Medulla oblongata (tissue), 1 donor: ENCODE measurements at regions not wholly inside any gene's neighbourhood (a gene's known extent, or its start where the extent isn't known, plus 50 kb on each side); places are given as distances from the start of the nearest gene placed in this dataset.
"Not testable (repeated sequence)": the region's sequence is repeated elsewhere in the genome, so short reads cannot be mapped to it uniquely, and the experiment has no call there.

ENCODE experiments used
- DNase-seq: peaks from one replicate; pipeline ENCODE4 v3.0.0-alpha.2; 2015; ENCODE audit errors: extremely low spot score

DNA sequence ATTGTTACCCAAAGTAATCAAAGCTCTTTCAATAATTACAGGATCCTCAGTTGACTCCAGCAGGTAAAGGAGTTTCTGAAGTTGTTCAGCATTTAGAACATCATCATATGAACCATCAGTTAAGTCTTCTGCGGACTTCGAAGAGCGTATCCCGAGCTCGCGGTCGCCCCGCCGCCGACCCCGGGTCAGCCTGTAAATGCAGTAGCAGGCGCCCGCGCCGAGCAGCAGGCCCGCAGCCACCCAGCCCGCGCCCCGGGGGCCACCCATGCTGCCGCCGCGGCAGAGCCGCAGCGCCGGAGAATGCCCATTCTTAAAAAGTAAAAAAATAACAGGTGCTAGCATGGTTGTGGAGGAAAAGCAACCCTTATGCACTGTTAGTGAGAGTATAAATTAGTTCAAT, 444.5 kb downstream of the NSUN3 start:
- DNase-seq, result not testable (repeated sequence)

DNA sequence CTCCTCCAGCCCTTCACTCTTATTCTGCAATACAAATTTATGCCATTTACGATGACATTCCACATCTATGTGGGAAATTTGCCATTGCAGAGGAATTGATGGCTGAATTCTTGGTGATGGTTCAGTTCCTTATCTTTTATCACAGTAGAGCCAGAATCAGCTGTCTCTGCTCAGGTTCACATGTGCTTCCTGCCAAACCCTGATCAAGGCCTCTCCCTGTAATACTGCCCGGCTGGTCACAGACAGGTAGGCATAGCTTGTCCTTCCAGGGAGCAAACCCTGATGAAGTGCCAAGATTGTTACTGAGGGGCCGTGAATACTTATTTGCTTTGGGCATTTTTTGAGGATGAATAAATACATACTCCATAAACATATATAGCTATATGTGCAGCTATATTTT, 450.0 kb downstream of the NSUN3 start:
- no peak for DNase-seq

DNA sequence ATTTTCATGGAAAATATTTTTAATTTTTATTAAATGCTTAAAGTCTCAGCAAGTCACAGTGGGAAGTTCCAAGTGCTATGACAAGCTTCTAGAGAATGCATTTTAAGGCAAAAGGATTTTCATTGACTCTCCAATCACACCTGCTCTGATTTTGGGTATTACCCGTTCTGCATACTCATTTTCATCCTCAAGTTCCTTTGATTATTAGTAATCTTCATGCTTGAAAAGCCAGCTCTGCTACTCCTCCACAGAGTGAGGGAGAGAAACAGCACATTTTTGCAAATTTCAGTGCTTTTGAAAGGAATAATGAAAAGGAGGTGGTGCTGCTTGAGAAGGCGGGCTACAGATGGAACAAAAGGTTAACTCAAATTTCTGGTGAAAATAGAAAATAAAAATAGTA, 450.7 kb downstream of the NSUN3 start:
- no peak for DNase-seq

DNA sequence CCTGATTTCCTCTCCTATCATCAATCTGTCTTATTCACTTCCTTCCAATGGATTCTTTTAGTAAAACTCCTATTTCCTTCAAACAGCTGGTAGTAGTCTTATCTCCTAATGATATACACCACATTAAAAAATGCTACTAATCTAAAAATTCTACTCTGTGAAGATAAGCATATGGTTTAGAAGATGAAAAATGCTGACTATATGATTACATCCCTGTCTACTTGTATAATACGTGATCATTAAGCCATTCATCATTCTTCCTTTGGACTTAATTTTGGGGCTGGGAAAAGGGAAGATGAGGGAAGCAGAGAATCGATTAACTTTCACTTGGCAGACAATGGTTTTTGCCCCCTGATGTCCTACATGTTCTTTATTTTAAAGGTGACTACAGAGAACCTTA, 453.1 kb downstream of the NSUN3 start:
- no peak for DNase-seq

DNA sequence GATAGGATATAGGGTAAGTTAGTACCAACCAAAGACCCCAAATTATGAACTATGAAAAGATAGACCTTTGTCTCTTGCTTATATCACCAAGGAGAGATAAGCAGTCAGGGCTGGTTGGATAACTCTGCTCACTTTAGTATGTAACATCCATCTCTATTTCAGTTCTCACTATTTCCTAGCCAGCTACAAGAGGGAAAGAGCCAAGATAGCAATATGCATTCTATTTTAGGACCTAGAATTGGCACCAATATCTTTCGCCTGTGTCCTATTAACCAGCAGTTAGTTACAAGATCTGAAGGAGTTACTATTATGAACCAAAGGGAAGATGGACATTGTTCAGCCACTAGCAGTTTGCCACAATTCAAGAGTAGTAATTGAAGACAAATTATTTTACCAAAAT, 457.5 kb downstream of the NSUN3 start:
- no peak for DNase-seq

DNA sequence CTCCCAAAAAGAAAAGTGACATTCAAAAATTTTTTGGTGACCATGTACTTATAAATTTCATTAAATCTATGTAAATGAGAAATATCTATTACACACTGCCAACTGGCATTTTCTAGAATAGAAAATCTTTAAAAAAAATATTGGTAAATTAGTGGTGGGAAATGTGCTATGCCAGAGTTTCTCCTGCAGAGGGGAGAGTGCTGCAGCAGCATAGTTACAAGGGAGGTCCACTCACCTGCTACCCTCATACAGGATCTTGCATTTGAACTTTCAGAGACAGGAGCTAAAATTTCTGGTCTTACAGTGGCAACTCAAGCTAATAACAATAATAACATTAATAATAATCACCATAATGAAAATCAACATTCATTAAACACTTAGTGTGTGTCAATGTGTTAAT, 459.6 kb downstream of the NSUN3 start:
- DNase-seq, result no peak

DNA sequence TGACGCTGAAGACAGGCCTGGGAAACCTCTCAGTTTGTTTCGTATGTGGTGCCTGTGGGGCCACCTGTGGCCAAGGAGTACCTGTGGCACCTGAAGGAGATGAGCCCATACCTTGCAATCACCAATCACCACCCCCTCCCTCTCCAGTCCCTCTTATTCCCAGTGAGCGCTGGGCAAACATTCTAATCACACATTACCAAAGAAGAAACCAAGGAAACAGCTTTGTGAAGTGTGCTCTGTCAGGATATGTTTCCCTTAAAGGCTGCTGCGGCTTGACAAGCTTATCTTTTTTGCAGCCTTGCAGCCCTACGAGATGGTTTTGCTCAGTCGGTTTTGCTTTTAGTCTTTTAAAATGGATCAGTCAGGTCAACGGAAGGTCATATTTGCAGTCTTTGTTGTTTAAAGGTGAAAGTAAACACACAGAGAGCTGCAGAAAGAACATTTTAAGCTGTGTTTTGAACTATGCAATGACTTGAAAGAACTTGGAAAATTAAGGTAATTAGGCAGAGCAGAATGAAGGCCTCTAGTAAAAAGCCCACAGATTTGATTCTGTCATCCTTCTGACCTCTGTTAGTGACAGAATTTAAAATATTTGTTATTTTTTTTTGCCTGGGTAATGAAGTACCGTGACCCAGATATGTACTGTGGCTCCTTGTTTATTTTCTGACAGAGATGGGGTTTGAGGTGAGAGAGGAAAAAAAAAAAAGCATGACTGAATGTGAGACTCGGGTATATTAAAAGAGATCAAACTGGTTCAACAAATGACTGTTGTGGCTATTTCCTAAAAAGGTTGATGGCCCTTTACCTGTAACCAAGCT, 461.4 kb downstream of the NSUN3 start:
- no peak for DNase-seq

DNA sequence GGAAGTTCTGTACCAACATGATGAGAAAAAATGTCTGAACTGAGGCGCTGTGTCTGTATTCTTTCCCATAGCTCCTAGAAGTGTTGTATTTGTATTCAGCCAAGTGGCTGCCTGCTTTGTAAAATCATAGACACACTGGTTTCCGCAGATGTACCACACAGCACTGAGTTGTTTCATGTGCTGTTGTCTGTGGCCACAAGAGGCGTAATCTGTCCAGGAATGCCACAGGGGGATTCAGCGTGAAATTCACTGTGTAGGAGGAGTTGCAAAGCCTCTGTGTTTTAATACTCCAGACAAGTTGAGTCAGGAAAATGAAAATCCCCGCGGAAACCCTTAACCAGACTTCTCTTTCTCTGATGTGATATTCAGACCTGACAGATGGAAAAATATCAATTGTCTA, 462.2 kb downstream of the NSUN3 start:
- DNase-seq, result peak; percentile 41

DNA sequence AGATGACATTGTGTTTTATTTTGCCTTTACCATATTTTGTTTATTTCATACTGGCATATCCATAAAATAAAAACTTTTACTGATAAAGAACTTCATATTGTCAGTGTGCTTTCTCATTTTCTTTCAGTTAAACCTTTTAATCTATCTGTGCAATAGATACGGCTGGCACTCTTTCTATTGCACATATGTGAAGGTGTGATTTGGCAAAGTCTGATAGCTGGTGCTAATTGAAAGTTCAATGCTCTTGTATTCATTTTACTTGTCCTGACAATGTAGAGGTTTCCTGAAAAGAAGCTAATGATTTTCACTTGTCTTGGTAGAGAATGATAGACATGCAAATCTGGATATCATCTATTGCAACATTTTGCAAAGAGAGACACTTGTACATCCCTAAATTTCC, 467.0 kb downstream of the NSUN3 start:
- DNase-seq, result no peak

DNA sequence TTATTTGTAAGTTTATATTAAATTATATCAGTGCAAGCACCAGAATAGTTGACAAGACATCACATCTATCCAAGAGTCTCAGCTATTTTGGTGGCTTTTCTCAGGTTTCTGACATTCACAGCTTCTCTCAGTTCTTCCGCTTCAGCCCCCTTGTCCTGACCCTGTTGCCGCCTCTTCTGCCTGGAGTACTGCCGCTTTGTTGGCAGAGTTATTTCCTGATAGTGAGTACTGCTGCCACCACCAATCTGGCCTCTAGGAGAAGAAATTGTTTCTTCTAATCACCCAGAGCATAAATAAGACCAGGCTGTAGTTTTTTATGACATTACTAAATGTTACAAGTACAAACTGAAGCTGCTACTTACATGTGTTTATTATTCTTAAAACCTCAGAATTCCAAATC, 470.1 kb downstream of the NSUN3 start:
- no peak for DNase-seq

DNA sequence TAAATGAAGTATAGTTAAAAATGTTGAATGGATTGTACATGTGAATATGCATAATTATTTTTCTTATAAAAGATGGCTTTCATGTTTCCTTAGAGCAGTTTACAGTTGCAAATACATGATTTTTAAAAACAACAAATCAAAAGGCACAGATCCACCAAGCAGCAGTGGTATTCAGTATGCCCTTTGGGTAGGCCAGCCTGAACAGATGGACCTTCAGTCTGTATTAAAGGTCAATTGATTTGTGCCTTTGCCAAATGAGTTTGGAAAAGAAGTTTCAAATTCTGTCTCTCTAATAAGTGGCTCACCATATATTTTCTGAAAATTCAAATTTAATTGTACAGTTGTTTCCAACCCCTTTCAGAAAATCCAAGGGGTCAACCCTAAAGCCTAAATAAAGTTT, 477.1 kb downstream of the NSUN3 start:
- no peak for DNase-seq

DNA sequence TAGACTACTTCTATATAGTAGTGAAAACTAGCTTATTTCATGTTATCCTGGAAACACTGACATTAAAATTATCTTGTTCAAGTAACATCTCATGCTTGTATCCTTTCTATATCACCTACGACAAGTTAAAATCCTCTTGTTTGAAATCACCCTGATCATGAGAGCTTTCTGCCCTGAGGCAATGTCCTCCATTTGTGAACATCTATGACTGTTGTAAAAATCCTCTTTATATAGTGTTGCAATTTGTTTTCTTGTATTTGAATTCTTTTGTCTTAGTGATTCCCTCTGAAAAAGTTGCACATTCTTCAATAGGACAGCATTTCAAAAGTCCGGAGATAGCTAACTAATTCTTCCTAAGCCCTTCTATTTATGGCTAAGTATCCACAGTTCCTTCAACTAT, 480.3 kb downstream of the NSUN3 start:
- DNase-seq, result no peak

DNA sequence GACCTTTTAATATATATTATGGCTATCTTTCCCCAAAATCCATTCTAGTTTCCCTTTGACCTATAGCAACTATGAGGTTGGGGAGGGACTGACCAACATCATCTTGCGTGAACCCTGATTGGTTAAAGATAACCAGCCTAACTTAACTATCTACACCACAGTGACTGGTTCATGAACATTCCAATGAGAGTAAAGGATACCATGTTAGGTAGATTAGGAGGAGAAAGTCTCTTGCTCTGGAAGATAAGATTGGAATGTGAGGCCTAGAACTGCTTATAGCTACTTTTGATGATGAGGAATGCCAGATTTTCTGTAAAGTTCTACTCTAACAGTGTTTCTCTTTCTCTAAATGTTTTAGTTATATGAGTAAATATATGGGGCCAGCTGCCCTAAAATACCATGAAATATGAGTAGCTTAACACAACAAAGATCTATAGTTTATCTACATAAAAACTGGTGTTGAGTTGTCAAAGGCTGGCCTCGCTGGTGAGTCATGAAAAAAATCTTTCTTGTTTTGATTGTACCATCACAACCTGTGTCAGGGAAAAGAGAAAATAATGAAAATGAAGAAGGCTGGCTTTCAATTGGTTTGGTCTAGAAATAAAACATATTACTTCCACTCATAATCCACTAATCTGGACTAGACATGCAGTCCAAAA, 481.4 kb downstream of the NSUN3 start:
- DNase-seq, result no peak

DNA sequence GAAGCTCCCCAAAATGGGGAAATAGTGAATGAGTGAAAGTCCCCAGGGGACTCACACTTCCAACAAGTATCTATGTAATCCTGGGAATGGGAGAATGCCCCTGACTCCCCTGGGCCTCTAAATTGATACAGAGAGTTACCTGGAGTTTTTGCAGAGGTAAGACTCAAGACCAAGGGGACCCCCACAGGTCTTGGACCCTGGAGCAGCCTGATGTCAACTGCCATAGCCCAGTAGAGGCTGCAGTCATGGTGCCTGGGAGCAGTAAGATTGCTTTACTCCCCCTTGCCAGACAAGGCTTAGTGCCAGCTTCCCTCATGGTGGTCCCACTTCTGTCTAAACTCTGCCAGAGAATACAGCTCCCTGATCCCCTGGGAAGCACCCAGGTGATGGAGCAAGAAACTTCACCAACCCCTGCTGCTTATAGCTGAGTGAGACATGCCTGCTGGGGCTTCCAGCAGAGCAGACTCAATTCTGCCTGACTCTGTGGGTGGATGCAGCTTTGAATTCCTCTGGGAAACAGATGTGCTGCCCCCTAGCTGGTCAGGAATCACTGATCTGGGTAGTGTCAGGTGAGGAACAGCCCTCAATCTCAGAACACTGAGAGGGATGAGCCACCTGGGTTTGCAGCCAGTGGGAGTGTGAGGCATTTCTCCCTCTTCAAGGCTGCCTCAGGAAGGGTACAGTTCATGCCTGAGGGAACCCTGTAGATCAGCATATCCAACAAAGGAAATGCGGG, 485.9 kb downstream of the NSUN3 start:
- no peak for DNase-seq

DNA sequence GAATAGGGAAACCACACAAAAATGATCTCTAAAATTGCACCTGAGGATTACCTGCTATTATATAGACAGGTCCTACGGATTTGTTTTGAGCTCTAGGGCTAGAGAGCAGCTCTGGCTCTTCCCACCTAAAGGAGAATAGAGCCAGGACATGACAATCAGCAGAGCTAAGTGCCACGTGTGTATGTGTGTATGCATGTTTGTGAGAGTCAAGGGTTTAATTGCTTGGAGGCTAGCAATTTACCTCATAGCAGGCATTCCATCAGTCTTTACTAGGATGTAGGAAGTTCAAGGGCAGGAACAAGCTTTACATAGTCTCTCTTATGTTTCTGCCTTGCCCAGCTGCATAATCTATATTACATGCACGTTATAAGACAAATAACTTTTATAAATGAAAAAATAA, 498.2 kb downstream of the NSUN3 start:
- DNase-seq, result no peak

DNA sequence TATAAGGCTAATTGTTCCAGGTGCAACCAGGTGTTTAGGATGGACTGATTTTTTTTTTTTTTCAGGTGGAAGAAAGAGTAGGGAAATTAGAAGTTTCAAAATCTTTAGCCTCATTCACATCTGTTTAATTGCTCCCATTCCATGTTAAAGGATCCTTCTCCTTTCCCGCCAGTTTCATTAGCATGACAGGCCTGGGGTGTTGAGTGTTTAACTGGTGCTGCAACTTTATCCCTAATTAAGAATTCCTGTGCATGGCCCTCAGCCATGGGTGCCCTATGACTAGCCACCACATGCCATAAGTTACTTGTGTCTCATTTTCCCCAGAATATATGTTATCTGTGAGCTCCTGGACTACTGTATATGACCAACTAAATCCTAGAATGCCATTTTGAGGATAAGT, 501.4 kb downstream of the NSUN3 start:
- no peak for DNase-seq

DNA sequence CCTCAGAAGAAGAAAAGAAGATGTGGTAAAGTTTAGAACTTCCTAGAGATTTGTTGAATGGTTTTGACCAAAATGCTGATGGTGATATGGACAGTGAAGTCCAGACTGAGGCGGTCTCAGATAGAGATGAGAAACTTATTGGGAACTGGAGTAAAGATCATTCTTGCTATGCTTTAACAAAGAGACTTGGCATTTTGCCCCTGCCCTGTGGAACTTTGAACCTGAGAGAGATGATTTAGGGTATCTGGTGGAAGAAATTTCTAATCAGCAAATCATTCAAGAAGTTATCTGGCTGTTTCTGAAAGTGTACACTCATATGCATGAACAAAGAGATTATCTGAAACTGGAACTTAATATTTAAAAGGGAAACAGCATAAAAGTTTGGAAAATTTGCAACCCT, 505.2 kb downstream of the NSUN3 start:
- DNase-seq, result no peak

DNA sequence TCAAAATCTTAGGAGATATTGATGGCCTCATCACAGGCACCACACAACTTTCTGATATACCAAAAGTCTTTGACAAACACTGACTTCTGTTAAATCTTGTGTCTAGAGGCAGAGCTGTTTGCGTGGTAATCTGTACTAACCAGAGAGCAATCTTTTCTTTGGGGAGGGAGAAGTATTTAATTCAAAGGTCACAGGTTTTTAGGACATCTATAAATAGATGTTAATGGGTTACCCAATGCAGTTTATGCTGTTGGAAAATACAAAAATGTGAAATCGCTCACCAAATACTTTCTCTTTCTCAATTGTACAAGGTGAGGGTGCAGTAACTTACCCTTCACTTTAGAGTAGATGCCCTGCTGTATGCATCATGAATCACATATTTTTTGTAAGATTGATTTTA, 510.5 kb downstream of the NSUN3 start:
- no peak for DNase-seq

DNA sequence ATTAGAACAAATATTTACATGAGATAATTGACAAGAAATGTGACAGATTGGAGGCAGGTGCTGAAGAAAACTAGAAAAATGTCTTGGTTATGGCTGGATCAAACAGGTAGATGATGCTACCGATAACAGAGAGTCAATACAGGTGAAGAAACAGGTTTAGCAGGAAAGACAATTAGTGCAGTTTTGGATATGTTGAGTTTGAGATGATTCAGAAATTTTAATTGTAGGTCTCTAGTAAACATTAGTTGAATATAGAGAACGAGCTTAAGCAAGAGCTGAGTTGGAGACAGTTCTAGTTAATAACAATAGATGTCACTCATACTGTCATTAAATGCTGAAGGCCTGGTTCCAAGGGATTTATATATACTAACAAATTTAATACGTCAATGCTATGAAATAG, 524.4 kb downstream of the NSUN3 start:
- no peak for DNase-seq

DNA sequence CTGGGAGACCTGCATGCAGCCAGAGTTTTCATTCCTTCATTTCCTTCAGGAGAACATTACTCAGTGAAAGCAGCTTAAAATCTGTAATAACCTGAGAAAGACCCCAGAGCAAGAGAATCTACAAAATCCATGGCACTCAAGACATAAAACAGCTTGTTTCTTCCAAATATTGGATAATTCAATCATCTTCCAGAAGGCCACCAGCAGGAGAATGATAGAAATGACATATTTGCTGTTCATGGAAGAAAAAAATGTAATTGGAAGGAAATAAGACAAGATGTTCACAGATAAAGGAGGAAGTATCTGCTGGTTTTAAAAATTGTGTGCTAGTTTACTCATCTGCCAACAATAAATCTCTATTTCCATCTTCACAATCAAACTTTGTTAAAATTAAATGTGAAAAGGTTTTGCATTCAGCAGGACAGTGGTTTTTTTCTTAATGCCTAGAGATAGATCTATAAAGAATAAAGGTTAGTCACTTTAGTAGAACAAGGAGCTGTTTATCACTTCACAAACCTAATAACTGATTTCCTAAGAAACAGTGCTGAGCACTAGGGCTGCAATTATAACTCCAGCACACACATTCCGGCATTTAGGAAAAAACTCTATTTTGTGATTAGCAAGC, 530.8 kb downstream of the NSUN3 start:
- no peak for DNase-seq

DNA sequence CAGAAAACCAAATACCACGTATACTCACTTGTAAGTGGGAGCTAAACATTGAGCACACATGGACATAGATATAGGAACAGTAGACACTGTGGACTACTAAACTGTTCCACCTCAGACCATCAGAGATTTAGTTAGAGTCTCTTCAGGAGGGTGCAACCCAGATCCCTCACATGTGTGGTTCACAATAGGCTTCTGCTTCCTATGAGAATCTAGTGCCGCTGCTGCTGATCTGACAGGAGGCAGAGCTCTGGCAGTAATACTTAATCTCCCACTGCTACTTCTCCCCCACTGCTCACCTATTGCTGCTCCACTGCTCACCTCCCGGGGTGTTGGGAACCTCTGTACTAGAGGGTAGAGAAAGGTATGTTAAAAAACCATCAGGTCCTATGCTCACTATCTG, 533.3 kb downstream of the NSUN3 start:
- no peak for DNase-seq

DNA sequence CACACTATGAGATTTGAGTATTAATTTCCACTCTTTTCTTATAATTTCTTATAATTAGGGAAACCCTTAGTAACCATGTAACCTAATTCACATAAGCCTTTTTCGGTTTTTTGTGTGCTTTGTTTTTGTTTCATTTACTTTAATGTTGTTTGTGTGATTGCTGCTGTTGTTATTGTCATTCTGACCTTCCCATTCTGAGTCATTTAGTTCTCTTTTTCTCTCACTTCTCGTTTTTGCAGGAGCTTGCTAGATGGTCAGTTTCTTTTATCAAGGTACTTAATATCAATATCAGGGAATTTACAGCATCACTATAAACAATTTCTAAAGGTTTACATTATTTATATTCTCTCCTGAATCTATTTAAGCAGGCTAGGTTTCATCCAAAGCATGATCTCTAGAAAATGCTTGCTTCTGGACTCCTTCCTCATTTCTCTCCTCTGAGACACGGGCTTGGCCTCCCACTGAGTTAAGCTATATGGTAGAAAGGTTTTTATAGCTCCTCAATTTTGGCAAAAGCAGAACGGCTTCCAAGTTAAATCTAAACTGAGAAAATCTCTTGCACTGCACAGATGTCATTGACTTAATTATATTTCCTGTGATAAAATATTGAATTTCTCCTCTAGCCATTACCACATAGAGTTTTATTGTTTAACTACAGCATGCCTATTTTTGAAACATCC, 534.2 kb downstream of the NSUN3 start:
- DNase-seq, result no peak
